GM18520 (cell line): ENCODE measurements at regions not wholly inside any gene's neighbourhood (a gene's known extent, or its start where the extent isn't known, plus 50 kb on each side); places are given as distances from the start of the nearest gene placed in this dataset.
"Not testable (repeated sequence)": the region's sequence is repeated elsewhere in the genome, so short reads cannot be mapped to it uniquely, and the experiment has no call there.

Source experiments
- ATAC-seq: cut with Tn5 transposase; IDR thresholded peaks from one replicate; pipeline ENCODE4 v1.9.1; 2021; ENCODE audit not compliant: unreplicated experiment

GRCh38 chr13:105762096-105762495, 773.4 kb downstream of the EFNB2 start:
- ATAC-seq: no peak

DNA sequence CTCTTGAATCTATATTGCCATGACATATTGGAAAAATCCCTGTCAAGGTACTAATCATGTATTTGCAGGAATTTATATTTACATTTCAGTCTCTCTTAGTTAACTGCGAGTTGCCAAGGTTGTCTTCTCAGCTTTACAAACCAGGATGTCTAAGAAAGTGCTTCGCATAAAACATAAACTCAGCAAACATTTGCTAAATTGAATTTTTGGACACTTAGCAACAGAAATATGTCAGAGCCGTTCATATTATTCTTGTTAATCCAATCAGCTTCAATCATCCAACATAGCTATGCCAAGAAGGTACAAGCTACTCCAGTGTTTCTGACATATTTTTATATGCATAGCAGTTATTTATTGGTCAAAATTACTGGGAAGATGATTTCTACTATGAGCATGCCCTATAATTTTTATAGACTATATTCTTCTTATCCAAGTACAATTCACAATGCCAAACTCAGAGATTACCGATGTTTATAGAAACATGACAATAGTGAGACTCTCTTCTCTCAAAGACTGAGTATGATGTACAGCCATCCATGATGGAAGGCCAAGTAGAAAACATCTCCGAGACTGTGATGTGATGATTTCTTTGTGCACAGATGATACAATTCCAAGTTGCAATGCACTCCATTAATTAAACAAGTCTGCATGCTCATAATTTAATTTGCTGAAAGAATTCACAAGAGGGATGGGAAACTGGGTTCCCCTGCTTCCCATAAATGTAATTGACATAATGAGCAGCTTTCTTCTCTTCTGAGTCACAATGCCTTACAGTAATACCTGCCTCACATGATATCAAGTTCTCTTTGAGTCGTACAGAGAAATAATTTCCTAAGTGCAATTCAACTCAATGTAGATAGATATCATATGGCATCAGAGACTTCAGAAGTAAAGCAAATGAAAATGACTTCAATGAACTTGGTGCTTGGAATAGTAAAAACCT, 776.3 kb downstream of the EFNB2 start:
- ATAC-seq: no peak

- no peak for ATAC-seq
Measured at GRCh38 chr13:105740739-105741138, 794.7 kb downstream of the EFNB2 start.

GRCh38 chr13:105737688-105738087, 797.8 kb downstream of the EFNB2 start:
- ATAC-seq: no peak

- ATAC-seq: no peak
Measured at GRCh38 chr13:105735281-105735680, 800.2 kb downstream of the EFNB2 start.

GRCh38 chr13:105732806-105733529, 802.5 kb downstream of the EFNB2 start:
- no peak for ATAC-seq

DNA sequence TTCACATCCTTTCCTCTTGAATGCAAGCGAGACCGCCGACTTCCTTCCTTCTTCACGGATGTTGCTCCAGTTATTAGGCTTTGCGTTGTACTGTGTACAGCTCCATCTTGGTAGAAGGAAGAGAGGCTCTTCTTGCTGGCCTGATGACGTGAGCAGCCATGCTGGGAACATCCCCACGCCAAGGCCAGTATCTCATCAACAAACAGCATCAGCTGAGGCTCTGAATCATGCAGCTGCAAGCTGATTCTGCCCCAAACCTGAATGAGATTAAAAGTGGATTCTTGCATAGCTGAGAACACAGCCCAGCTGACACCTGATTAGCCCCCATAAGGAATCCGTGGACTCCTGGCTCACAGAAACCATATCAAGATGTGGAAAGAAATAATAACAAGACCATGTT, 809.6 kb downstream of the EFNB2 start:
- ATAC-seq: no peak

- ATAC-seq: no peak
Measured at GRCh38 chr13:105721016-105721415, 814.4 kb downstream of the EFNB2 start.

DNA sequence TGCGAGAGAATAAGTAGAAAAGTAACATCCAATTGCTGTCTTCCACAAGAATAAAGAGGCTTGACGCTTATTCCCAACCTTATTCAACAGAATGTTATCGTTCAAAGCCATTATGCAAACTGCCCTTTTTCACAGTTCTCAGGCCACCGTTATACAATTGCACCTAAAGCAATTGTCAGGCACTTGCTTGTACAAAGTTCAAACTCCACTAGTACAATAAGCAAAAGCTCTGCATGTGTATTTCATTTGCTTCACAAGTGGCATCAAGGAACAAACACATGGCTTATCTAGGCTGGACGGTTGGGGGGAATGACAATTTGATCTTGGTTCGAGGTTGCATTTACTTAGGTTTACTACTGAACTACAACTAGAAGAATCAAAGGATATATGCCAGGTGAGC, 815.6 kb downstream of the EFNB2 start:
- no peak for ATAC-seq

DNA sequence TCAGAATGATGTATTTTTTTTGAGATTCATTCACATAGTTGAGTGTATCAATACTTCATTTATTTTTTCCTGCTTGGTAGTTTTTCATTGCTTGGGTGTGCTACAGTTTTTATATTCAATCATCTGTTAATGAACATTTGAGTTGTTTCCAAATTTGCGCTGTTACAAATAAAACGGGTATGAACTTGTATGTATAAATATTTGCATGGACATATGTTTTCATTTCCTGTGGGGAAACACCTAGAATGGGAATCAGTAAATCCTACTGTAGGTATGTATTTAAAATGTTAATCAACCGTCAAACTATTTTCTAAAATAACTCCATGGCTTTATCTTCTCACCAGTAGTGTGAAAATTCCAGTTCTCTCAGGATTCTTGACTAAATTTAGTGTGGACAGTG, 826.3 kb downstream of the EFNB2 start:
- no peak for ATAC-seq

GRCh38 chr13:105703843-105704242, 831.6 kb downstream of the EFNB2 start:
- no peak for ATAC-seq

DNA sequence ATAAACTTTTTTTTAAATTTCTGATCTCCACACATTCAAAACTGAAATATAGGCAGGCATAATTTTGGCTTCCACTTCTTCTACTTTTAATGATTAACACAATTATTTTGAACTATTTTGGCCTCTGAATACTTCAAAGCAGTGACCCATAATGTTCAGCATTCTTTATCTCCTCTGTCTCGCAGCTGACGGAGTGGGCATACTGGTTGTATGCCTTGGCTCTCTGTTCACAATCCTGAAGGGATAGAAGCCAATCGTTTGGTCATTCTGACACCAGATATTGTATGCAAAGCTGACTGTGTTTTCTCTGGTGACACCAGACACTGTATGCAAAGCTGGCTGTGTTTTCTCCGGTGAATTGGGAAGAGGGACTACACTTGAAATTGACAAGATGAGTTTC, 833.0 kb downstream of the EFNB2 start:
- no peak for ATAC-seq

DNA sequence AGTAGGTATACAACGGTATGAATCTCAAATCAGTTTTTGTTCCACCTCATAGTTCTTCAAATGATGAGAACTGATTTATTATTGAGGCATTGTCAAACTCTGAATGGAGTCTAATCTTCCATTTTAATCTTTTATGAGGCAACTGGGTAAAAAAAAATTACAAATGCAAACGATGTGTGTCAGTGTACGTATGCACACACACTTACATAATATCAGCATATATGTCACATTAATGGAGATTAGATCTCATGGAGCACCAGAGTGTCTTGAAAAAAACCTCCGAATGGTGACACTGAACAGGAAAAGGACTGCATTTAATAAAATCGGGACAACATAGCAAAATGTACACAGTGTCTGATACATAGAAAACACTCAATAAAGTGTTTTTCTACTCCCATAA, 842.7 kb downstream of the EFNB2 start:
- no peak for ATAC-seq

- no peak for ATAC-seq
Measured at GRCh38 chr13:105684216-105684615, 851.2 kb downstream of the EFNB2 start.

DNA sequence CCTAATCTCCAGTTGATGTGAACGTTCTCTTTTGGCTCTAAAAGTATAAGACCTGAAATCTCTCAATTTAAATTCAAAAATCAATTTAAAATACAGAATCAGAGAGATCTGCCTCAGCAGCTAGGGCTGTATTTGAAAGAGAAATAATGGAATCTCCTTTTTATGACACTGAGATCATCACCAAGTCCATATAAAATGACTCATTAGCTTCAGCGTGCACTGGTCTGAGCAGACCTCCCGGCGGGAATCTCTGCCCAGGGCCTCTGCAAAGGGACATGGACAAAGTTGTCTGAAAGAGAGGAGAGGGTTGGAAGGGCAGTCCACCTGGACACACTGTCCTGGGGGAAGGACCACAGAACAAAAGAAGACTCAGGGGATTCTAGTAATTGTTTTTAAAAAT, 855.6 kb downstream of the EFNB2 start:
- ATAC-seq: no peak

- no peak for ATAC-seq
Measured at GRCh38 chr13:105678072-105678471, 857.4 kb downstream of the EFNB2 start.

- ATAC-seq: no peak
Measured at GRCh38 chr13:105672881-105673280, 862.6 kb downstream of the EFNB2 start.

DNA sequence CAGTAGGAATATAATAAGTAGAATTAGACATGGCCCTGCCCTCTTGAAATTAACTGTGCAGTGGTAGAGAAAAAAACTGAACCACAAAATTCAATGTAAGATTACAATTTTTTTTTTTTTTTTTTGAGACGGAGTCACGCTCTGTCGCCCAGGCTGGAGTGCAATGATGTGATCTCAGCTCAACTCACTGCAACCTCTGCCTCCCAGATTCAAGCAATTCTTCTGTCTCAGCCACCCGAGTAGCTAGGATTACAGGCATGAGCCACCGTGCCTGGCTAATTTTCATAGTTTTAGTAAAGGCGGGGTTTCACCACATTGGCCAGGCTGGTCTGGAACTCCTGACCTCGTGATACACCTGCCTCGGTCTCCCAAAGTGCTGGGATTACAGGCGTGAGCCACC, 864.3 kb downstream of the EFNB2 start:
- not testable (repeated sequence) for ATAC-seq

GRCh38 chr13:105670179-105670990, 865.1 kb downstream of the EFNB2 start:
- no peak for ATAC-seq

DNA sequence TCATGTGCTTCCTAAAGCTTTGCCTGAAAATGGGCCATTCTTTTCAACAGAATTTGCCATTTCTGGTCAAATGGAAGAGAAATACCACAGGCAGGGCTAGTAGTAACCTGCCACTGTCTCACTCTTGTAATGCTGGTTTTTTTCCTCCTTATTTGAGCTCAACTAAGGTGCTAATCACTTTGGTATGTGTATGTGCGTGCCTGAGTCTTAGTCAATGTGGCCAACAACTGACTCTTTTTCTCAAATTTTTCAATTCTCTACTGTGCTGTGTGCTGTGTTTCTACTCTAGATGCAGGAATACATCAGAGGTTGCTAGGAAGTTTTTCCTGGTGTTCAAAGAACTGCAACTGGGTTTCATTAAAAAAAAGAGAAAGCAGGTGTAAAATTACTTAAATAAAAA, 870.2 kb downstream of the EFNB2 start:
- ATAC-seq: no peak

DNA sequence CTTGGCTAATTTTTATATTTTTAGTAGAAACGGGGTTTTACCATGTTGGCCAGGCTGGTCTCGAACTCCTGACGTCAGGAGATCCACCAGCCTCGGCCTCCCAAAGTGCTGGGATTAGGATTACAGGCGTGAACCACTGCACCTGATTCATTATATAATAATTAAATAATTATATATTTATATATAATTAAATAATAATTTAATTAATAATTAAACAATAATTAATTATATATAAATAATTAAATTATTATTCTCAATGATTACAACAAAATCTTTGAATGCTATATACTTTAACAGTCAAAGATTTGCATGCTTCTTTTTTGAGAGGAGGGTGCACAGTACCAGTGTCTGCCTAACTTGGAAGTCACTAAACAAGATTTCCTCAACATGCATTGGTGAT, 872.3 kb downstream of the EFNB2 start:
- ATAC-seq: no peak
